GM20431 (cell line): ENCODE measurements at regions not wholly inside any gene's neighbourhood (a gene's known extent, or its start where the extent isn't known, plus 50 kb on each side); places are given as distances from the start of the nearest gene placed in this dataset.

Source experiments
- in situ Hi-C: fragments of 300-500 bp; cut with MseI, MboI; formaldehyde crosslinking; loops from one replicate; pipeline ENCODE4 v1.15.0; 2020; ENCODE audit warnings: low sequenced_read_pairs; ENCODE audit not compliant: unreplicated experiment

DNA sequence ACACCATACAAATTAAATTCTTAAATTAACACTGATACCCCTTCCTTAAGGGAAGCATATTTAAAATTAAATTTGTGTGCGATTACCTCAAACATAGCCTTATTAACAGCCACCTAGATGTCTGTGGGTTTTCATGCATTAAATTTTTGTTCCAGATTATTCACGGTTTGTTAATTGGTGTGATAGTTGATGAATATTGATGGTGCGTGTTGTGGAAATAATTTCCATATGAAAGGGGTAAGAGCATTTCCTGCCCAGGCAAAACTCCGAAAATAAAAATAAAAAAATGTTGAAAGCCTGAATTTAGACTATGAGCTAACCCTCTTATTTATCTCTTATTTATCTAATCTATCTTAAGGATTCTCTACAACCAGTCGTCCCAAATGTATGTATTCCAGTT lies 679.3 kb upstream of the CELF2 start:
- in situ Hi-C loops: no loop called here

- in situ Hi-C loops: no loop called here
These were observed 671.1 kb upstream of the CELF2 start for GRCh38 chr10:10346390-10347150.

DNA sequence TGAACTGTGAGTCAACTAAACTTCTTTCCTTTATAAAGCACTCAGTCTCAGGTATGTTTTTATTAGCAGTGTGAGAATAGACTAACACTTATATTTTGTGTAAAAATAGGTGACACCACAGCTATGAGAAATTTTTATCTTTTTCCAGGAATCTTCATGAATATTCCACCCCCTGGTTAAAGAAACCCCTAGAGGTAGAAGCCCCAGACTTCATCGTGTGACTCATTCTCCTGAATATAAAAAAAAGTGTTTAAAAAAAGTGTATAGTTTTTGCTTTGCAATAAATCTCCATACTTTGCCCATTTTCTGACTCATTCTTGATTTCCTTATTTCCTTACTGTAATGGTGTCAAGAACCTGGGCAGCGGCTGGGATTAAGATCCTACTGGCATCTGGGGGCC lies 667.6 kb upstream of the CELF2 start:
- in situ Hi-C loops: no loop called here

DNA sequence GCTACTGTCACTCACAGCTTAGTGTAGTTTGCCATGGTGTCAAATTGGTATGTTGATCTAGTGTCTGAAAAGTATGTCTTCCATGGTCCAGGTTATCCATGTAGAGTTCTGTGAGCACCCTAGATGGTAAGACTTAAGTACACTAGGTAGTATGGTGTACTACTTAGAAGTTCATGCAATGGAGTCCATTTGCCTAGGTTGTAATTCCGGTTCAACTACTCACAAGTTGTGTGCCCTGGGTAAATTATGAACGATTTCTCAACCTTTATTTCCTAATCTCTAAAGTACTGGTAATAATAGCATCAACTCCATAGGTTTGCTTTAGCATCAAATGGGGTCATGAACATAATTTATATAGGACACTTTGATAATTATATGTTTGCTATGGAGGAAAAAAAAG lies 666.2 kb upstream of the CELF2 start:
- in situ Hi-C loops: no loop called here

- in situ Hi-C loops: no loop called here
These were observed 664.3 kb upstream of the CELF2 start for GRCh38 chr10:10353326-10353868.

DNA sequence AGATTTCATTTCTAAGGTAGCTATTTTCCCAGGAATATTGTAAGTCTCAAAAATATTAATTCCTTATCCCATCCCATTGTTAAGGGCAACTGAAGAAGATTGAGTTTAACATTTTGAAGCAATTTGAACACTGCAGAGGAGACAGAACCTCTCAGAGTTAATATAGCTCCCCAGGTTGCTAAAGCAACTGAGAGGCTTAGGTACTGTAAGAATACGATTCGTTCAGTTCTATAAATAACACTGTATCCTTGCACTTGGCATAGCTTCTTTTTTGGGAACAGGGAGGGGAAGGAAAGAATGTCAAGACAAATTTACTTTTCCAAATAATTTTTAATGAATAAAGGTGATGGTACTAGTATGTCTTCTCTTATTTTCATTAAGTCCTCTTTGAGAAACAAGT lies 658.4 kb upstream of the CELF2 start:
- in situ Hi-C loops: no loop called here

- in situ Hi-C loops: no loop called here
These were observed 656.3 kb upstream of the CELF2 start for GRCh38 chr10:10361301-10361885.

DNA sequence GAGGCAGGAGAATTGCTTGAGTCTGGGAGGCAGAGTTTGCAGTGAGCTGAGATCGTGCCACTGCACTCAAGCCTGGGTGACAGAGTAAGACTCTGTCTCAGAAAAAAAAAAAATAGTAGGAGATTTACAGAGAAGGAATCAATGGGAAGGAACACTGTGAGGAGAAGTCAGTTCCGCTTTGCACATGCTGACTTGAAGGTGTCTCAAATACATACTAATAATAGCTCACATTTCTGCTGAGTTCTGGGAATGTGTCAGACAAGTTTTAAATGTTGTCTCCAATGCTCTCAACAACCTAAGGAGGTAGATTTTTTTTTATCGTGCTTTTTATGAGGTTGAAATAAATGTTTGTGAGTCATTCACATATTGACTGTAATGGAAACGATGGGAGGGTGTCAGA lies 654.9 kb upstream of the CELF2 start:
- in situ Hi-C loops: no loop called here

DNA sequence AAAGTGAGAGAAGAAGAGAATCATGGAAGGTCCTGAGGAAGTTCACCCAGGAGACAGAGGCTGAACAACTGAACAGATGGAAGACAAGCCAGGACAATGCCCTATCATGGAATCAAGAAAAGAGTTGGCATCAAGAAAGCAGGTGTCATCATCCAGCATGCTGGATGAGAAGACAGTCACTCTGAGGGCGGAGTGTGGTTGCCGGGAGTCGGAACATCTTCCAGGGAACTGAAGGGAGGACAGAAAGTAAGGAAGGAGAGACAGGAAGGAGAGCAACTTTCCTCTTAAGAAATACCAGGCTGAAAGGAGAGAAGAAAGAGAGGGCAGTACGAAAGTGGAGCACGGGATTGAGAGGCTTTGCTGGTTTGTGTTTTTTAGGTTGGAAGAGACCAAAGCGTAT lies 654.5 kb upstream of the CELF2 start:
- in situ Hi-C loops: no loop called here

DNA sequence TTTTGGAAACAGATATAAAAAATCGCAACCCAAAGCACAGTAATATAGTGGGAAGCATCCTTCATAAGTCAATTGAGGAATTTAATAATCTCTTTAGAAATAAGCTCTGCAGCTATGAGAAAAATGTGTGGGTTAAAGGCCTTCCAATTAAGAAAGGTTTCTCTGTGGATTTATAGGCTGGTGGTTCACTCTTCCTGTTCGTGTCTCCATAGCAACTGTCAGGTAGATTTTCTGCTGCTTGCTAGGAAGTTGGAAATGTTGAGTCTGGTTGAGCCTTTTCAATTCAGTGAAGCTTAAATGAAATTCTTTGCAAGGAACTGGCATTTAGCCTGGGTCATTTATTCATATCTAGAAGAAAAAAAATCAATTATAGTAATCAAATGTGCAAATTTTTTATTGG lies 652.8 kb upstream of the CELF2 start:
- in situ Hi-C loops: no loop called here

- in situ Hi-C loops: no loop called here
These were observed 652.0 kb upstream of the CELF2 start for GRCh38 chr10:10365676-10366075.

DNA sequence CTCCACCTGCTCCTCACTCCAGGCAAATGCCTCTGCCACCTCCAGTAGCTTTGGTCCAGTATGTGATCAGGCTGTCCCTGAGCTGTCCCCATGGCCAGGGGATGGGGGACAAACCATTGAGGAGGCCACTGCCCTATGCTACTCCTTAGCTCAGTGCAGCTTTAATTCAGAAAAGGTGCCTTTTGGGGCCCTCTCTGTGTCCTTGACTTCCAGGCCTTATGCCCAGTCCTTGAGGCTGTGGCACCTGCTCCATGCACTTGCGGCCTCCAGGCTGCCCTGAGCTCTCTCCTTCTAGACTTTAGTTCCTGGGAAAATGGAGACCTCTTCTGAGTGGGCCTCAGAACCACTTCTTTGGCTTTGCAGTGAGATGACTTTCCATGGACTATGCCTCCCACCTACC lies 650.8 kb upstream of the CELF2 start:
- in situ Hi-C loops: no loop called here

DNA sequence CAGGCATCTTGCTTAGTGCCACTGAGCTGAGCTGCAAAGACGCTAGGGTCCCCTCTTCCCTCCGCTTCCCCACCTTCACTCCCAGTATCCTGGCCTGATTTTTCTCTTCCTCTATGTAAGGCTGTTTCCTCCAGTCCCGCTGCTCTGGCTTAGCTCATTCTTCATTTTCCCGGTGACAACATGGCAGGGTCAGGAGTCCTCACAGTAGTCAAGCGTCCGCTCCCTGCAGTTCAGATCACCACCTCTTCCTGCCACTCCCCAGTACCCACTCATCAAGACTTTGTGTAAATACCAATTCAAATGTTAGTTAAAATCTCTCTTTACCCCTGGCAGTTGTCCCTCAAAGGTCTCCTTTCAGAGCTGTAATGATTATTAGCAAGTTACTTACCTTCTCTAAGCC lies 650.4 kb upstream of the CELF2 start:
- in situ Hi-C loops: no loop called here

GRCh38 chr10:10368951-10369576 lies 648.6 kb upstream of the CELF2 start:
- in situ Hi-C loops: no loop called here

- in situ Hi-C loops: no loop called here
These were observed 631.8 kb upstream of the CELF2 start for GRCh38 chr10:10385831-10386230.

DNA sequence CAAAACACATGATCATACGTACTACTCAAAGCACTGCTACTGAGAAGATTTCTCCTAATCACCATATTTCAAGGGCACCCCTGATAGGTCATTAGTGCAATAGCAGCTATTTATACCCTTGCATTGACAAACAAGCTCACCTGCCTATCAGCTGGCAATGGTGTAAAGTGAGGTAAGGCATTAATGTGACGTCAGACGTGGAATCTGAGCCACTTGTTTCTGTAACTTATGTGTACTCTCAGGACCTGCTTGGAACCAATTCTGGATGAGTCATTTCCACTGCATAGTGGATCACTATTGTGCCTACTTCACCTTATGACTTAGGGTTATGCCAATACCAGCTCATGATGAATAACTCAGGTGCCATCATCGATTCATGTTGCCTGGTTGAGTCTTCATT lies 628.5 kb upstream of the CELF2 start:
- in situ Hi-C loops: no loop called here

GRCh38 chr10:10392511-10392910 lies 625.2 kb upstream of the CELF2 start:
- in situ Hi-C loops: no loop called here

GRCh38 chr10:10394933-10395658 lies 622.6 kb upstream of the CELF2 start:
- in situ Hi-C loops: no loop called here

GRCh38 chr10:10396601-10397000 lies 621.1 kb upstream of the CELF2 start:
- in situ Hi-C loops: no loop called here

- in situ Hi-C loops: no loop called here
These were observed 619.8 kb upstream of the CELF2 start for GRCh38 chr10:10397906-10398305.

- in situ Hi-C loops: no loop called here
These were observed 613.9 kb upstream of the CELF2 start for GRCh38 chr10:10403762-10404161.
